Prostate gland (tissue), 2 donors: ENCODE measurements at regions not wholly inside any gene's neighbourhood (a gene's known extent, or its start where the extent isn't known, plus 50 kb on each side); places are given as distances from the start of the nearest gene placed in this dataset.

Experiments used
- DNase-seq: peaks from one replicate; pipeline ENCODE4 v3.0.0-alpha.2; 2019; ENCODE audit warnings: low spot score
- H3K27ac ChIP-seq, 2 donors: fragments of 200-600 bp; sonication (generic); 2 replicates each; pipeline ENCODE4 v1.5.1; 2017 to 2019
- H3K27me3 ChIP-seq: fragments of 200-600 bp; sonication (generic); replicated peaks from 2 replicates; pipeline ENCODE4 v1.5.1; 2019; ENCODE audit not compliant: insufficient read depth
- H3K36me3 ChIP-seq, 2 donors: fragments of 200-600 bp; sonication (generic); 1 replicate in 1 of 2; 2 replicates in 1 of 2; pipeline versions ENCODE4 v1.5.1 to v1.8.1; 2017 to 2019
- H3K4me1 ChIP-seq: fragments of 200-600 bp; sonication (generic); replicated peaks from 2 replicates; pipeline ENCODE4 v1.5.1; 2019
- H3K4me3 ChIP-seq, 2 donors: fragments of 200-600 bp; sonication (generic); 2 replicates each; pipeline ENCODE4 v1.5.1; 2017 to 2019
- H3K9me3 ChIP-seq: fragments of 200-600 bp; sonication (generic); 2 replicates; pipeline ENCODE4 v1.5.1; 2017
- CTCF ChIP-seq, 4 experiments: fragments of 200-600 bp in 2 of 4; fragments of 450-650 bp in 2 of 4; sonication (generic) in 2 of 4; IDR thresholded peaks; 1 replicate in 3 of 4; 2 replicates in 1 of 4; pipeline ENCODE4 v1.5.1; 2016 to 2019; ENCODE audit warnings: antibody characterized with exemption in 4 of 4, mild to moderate bottlenecking in 2 of 4, moderate library complexity in 2 of 4
- POLR2A ChIP-seq: fragments of 450-650 bp; IDR thresholded peaks from one replicate; pipeline ENCODE4 v1.6.1; 2016; ENCODE audit warnings: antibody characterized with exemption, mild to moderate bottlenecking
- POLR2AphosphoS5 ChIP-seq: sonication (generic); formaldehyde crosslinking; IDR thresholded peaks from one replicate; pipeline ENCODE4 v1.6.1; 2017; ENCODE audit warnings: antibody characterized with exemption
- WGBS: methylation state at CpG from one replicate; pipeline ENCODE4 v1.1.5; 2018; 5-methylcytosine and 5-hydroxymethylcytosine counted together
- intact Hi-C: fragments of 100-400 bp; cut with DNase I; formaldehyde crosslinking; loops from one replicate; pipeline ENCODE4 v1.14.2; 2022

- Histone ChIP-seq H3K36me3 (no peaks in the 10 kb centered on the region), H3K27me3 (no peaks in the 10 kb centered on the region), H3K9me3 (no peaks in the 10 kb centered on the region), H3K4me1 (no peaks in the 10 kb centered on the region), H3K27ac (no peak overlapping the region), H3K4me3 (no peak overlapping the region)
- TF ChIP-seq POLR2A = no peak
- TF ChIP-seq POLR2AphosphoS5 = no peak
- no peak for TF ChIP-seq CTCF (IDR thresholded peaks at IDR 0.05)
- intact Hi-C loops = no loop called here
- no peak for DNase-seq
- 63% methylated on average over 6 of the region's 6 CpGs for WGBS
These were observed 138.2 kb downstream of the CCT6B start for GRCh38 chr17:34823023-34823422.

GRCh38 chr17:34822007-34822739 is 139.1 kb downstream of the CCT6B start:
- intact Hi-C loops = no loop called here
- TF ChIP-seq POLR2A (no peak), CTCF (IDR thresholded peaks at IDR 0.05) (no peak), POLR2AphosphoS5 (no peak)

GRCh38 chr17:34820922-34821321 is 140.3 kb downstream of the CCT6B start:
- intact Hi-C loops = no loop called here
- WGBS = 47% methylated on average over 4 of the region's 4 CpGs
- no peak overlapping the region for H3K4me3 ChIP-seq
- no peaks in the 10 kb centered on the region for H3K9me3 ChIP-seq
- no peak overlapping the region for H3K27ac ChIP-seq
- no peak for DNase-seq
- no peaks in the 10 kb centered on the region for H3K27me3 ChIP-seq
- H3K36me3 ChIP-seq = no peaks in the 10 kb centered on the region
- H3K4me1 ChIP-seq = no peaks in the 10 kb centered on the region
- TF ChIP-seq POLR2A = no peak
- no peak for TF ChIP-seq CTCF (IDR thresholded peaks at IDR 0.05)
- no peak for TF ChIP-seq POLR2AphosphoS5

More at GRCh38 chr17:34822007-34822739, 139.1 kb downstream of the CCT6B start:
- Histone ChIP-seq H3K36me3 (no peaks in the 10 kb centered on the region), H3K4me1 (no peaks in the 10 kb centered on the region), H3K9me3 (no peaks in the 10 kb centered on the region), H3K27ac (no peak overlapping the region), H3K27me3 (no peaks in the 10 kb centered on the region), H3K4me3 (no peak overlapping the region)
- 53% methylated on average over 10 of the region's 10 CpGs for WGBS
- no peak for DNase-seq

- H3K27me3 ChIP-seq = no peaks in the 10 kb centered on the region
- H3K36me3 ChIP-seq = no peaks in the 10 kb centered on the region
- no peak overlapping the region for H3K4me3 ChIP-seq
- H3K9me3 ChIP-seq = no peaks in the 10 kb centered on the region
- no peak overlapping the region for H3K27ac ChIP-seq
- no peaks in the 10 kb centered on the region for H3K4me1 ChIP-seq
- 39% methylated on average over 8 of the region's 8 CpGs for WGBS
- intact Hi-C loops = no loop called here
- DNase-seq = no peak
- TF ChIP-seq POLR2AphosphoS5 = no peak
- no peak for TF ChIP-seq POLR2A
- no peak for TF ChIP-seq CTCF (IDR thresholded peaks at IDR 0.05)
These were observed 140.9 kb downstream of the CCT6B start for GRCh38 chr17:34820248-34820801.
